GM23338 (cell line): ENCODE measurements at regions not wholly inside any gene's neighbourhood (a gene's known extent, or its start where the extent isn't known, plus 50 kb on each side); places are given as distances from the start of the nearest gene placed in this dataset.
A peak's percentile ranks its signal among the peaks of the same experiment; 100 is the strongest.

Experiments
- ATAC-seq: fragments of 200-7000 bp; cut with Tn5 transposase; 3 replicates; pipeline ENCODE4 v1.9.1; 2020
- DNase-seq: peaks from one replicate; pipeline ENCODE4 v3.0.0-alpha.2; 2015; ENCODE audit warnings: low spot score
- H2AFZ ChIP-seq: fragments of 200-600 bp; sonication (generic); 2 replicates; pipeline ENCODE4 v1.8.0; 2016; ENCODE audit warnings: antibody characterized with exemption, mild to moderate bottlenecking, moderate library complexity
- H3F3A ChIP-seq: fragments of 200-600 bp; sonication (generic); replicated peaks from 2 replicates; pipeline ENCODE4 v1.8.0; 2017; ENCODE audit warnings: antibody characterized with exemption, mixed run types, low read depth
- H3K27ac ChIP-seq: fragments of 200-600 bp; sonication (generic); 2 replicates; pipeline ENCODE4 v1.6.1; 2016; ENCODE audit warnings: low read depth
- H3K27me3 ChIP-seq: fragments of 200-600 bp; sonication (generic); 2 replicates; pipeline ENCODE4 v1.8.0; 2016; ENCODE audit warnings: mild to moderate bottlenecking, mixed run types, moderate library complexity; ENCODE audit not compliant: insufficient read depth
- H3K36me3 ChIP-seq: fragments of 200-600 bp; sonication (generic); 2 replicates; pipeline ENCODE4 v1.8.0; 2016; ENCODE audit warnings: mild to moderate bottlenecking; ENCODE audit not compliant: insufficient read depth
- H3K4me1 ChIP-seq: fragments of 200-600 bp; sonication (generic); 2 replicates; pipeline ENCODE4 v1.8.0; 2016; ENCODE audit warnings: mild to moderate bottlenecking, moderate library complexity; ENCODE audit not compliant: insufficient read depth
- H3K4me2 ChIP-seq: fragments of 200-600 bp; sonication (generic); 2 replicates; pipeline ENCODE4 v1.7.1; 2017; ENCODE audit warnings: mixed run types
- H3K4me3 ChIP-seq: fragments of 200-600 bp; sonication (generic); 2 replicates; pipeline ENCODE4 v1.6.1; 2016; ENCODE audit warnings: mixed run types
- H3K79me2 ChIP-seq: fragments of 200-600 bp; sonication (generic); replicated peaks from 2 replicates; pipeline ENCODE4 v1.8.0; 2017; ENCODE audit warnings: mild to moderate bottlenecking; ENCODE audit not compliant: insufficient read depth
- H3K9me2 ChIP-seq: fragments of 200-600 bp; sonication (generic); 2 replicates; pipeline ENCODE4 v1.8.0; 2017; ENCODE audit not compliant: insufficient read depth
- H4K20me1 ChIP-seq: fragments of 200-600 bp; sonication (generic); replicated peaks from 2 replicates; pipeline ENCODE4 v1.8.0; 2017; ENCODE audit warnings: mild to moderate bottlenecking; ENCODE audit not compliant: insufficient read depth
- H3K27ac Mint-ChIP-seq: 2 replicates; pipeline ENCODE4 v1.8.0; 2020; ENCODE audit warnings: inconsistent platforms, mild to moderate bottlenecking, moderate library complexity, mixed read lengths
- H3K27me3 Mint-ChIP-seq: 3 replicates; pipeline ENCODE4 v1.8.0; 2022; ENCODE audit warnings: low read depth, mild to moderate bottlenecking, moderate library complexity, mixed read lengths, inconsistent platforms; ENCODE audit not compliant: insufficient read depth, poor library complexity
- H3K36me3 Mint-ChIP-seq: 3 replicates; pipeline ENCODE4 v1.8.0; 2021; ENCODE audit warnings: low read depth, mild to moderate bottlenecking, inconsistent platforms, moderate library complexity, mixed read lengths
- H3K4me1 Mint-ChIP-seq: 3 replicates; pipeline ENCODE4 v1.8.0; 2020; ENCODE audit warnings: mild to moderate bottlenecking, inconsistent platforms, mixed read lengths
- H3K4me3 Mint-ChIP-seq: 3 replicates; pipeline ENCODE4 v1.8.0; 2021; ENCODE audit warnings: moderate library complexity, mild to moderate bottlenecking, inconsistent platforms, mixed read lengths
- H3K9me3 Mint-ChIP-seq: 3 replicates; pipeline ENCODE4 v1.8.0; 2020; ENCODE audit warnings: moderate library complexity, mild to moderate bottlenecking, inconsistent platforms, mixed read lengths
- CREB1 ChIP-seq: fragments of 250-450 bp; sonication (Bioruptor Pico); IDR thresholded peaks from 2 replicates; pipeline ENCODE4 v1.5.0; 2020; ENCODE audit warnings: low read depth, mild to moderate bottlenecking, moderate library complexity
- CTCF ChIP-seq, 2 experiments: fragments of 200-600 bp in 1 of 2; sonication (generic) in 1 of 2; conservative IDR thresholded peaks; 2 replicates each; pipeline versions ENCODE4 v1.5.1 to v1.6.1; 2016 to 2017; ENCODE audit warnings: antibody characterized with exemption in 2 of 2, low read depth in 2 of 2, mild to moderate bottlenecking in 2 of 2, moderate library complexity in 1 of 2
- ETS1 ChIP-seq: IDR thresholded peaks from 2 replicates; pipeline ENCODE4 v1.6.1; 2016; ENCODE audit warnings: antibody characterized with exemption
- JUNB ChIP-seq: IDR thresholded peaks from one replicate; pipeline ENCODE4 v1.6.1; 2016; ENCODE audit warnings: antibody characterized with exemption; ENCODE audit not compliant: unreplicated experiment
- NANOG ChIP-seq: IDR thresholded peaks from 2 replicates; pipeline ENCODE4 v1.6.1; 2016; ENCODE audit warnings: antibody characterized with exemption, borderline replicate concordance
- STAT1 ChIP-seq: IDR thresholded peaks from one replicate; pipeline ENCODE4 v1.6.1; 2016; ENCODE audit warnings: antibody characterized with exemption; ENCODE audit not compliant: unreplicated experiment
- ZNF114 ChIP-seq: fragments of 250-450 bp; sonication (Bioruptor Pico); IDR thresholded peaks from 2 replicates; pipeline ENCODE4 v1.5.0; 2020; ENCODE audit warnings: mild to moderate bottlenecking, moderate library complexity
- ZNF331 ChIP-seq: fragments of 250-450 bp; sonication (Bioruptor Pico); IDR thresholded peaks from 2 replicates; pipeline ENCODE4 v1.5.0; 2020; ENCODE audit warnings: low read depth, mild to moderate bottlenecking, moderate library complexity
- TF ChIP-seq, protein P1 (sequence below): IDR thresholded peaks from one replicate; pipeline ENCODE4 v1.6.1; 2018; ENCODE audit warnings: antibody characterized with exemption; ENCODE audit not compliant: unreplicated experiment
- TF ChIP-seq, protein P2 (sequence below): fragments of 250-450 bp; sonication (Bioruptor Pico); IDR thresholded peaks from 2 replicates; pipeline ENCODE4 v1.5.0; 2020; ENCODE audit warnings: mild to moderate bottlenecking, moderate library complexity

DNA sequence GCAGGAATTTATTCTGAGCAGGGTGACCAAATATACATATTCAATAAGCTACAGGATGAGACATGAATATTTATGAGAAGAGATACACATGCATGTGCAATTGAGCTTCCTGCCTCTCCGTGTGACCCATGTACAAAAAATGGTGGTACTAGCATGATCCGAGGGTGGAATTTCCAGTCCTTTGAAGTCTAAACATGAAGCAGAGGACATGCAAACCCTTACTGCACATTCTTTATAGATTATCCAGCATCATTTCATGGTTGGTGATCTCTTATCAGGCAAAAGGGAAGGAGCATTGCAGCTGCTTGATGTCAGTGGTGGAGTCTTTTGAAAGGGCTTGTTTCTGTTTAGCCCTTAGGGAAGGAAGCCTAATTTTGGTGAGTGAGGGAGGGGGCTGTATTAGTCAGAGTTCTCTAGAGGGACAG, 448.6 kb downstream of the SETD4 start:
- no peak overlapping the region; the same call in 1 of the 2 replicates for H3K27ac Mint-ChIP-seq
- ATAC-seq (no peak), DNase-seq (no peak)
- Histone ChIP-seq H3K4me2 (no peak overlapping the region), H3F3A (no peaks in the 10 kb centered on the region), H3K27me3 (no peaks in the 10 kb centered on the region), H3K79me2 (no peaks in the 10 kb centered on the region), H3K27ac (no peak overlapping the region), H3K9me2 (no peaks in the 10 kb centered on the region), H3K36me3 (no peaks in the 10 kb centered on the region), H3K4me1 (no peaks in the 10 kb centered on the region; the same call in 1 of the 2 replicates), H3K4me3 (no peak overlapping the region), H2AFZ (0 out of 2 replicates have a peak overlapping the region, but pooled peaks have one; percentile 9), H4K20me1 (no peaks in the 10 kb centered on the region)
- H3K9me3 Mint-ChIP-seq: peaks cover 4% of the 10 kb centered on the region; the same call in 2 of the 3 replicates
- no peak overlapping the region for H3K4me3 Mint-ChIP-seq
- H3K27me3 Mint-ChIP-seq: no peaks in the 10 kb centered on the region
- TF ChIP-seq ETS1 (no peak), ZNF331 (CRISPR knock-in tag) (no peak), STAT1 (no peak), ZNF114 (CRISPR knock-in tag) (no peak), JUNB (no peak), NANOG (no peak), CTCF (conservative IDR thresholded peaks at IDR 0.05; ENCODE audit: low read depth in 2 of 2) (no peak), CREB1 (CRISPR knock-in tag) (no peak)
- TF ChIP-seq, protein P1, sequence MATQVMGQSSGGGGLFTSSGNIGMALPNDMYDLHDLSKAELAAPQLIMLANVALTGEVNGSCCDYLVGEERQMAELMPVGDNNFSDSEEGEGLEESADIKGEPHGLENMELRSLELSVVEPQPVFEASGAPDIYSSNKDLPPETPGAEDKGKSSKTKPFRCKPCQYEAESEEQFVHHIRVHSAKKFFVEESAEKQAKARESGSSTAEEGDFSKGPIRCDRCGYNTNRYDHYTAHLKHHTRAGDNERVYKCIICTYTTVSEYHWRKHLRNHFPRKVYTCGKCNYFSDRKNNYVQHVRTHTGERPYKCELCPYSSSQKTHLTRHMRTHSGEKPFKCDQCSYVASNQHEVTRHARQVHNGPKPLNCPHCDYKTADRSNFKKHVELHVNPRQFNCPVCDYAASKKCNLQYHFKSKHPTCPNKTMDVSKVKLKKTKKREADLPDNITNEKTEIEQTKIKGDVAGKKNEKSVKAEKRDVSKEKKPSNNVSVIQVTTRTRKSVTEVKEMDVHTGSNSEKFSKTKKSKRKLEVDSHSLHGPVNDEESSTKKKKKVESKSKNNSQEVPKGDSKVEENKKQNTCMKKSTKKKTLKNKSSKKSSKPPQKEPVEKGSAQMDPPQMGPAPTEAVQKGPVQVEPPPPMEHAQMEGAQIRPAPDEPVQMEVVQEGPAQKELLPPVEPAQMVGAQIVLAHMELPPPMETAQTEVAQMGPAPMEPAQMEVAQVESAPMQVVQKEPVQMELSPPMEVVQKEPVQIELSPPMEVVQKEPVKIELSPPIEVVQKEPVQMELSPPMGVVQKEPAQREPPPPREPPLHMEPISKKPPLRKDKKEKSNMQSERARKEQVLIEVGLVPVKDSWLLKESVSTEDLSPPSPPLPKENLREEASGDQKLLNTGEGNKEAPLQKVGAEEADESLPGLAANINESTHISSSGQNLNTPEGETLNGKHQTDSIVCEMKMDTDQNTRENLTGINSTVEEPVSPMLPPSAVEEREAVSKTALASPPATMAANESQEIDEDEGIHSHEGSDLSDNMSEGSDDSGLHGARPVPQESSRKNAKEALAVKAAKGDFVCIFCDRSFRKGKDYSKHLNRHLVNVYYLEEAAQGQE: no peak
- TF ChIP-seq, protein P2, sequence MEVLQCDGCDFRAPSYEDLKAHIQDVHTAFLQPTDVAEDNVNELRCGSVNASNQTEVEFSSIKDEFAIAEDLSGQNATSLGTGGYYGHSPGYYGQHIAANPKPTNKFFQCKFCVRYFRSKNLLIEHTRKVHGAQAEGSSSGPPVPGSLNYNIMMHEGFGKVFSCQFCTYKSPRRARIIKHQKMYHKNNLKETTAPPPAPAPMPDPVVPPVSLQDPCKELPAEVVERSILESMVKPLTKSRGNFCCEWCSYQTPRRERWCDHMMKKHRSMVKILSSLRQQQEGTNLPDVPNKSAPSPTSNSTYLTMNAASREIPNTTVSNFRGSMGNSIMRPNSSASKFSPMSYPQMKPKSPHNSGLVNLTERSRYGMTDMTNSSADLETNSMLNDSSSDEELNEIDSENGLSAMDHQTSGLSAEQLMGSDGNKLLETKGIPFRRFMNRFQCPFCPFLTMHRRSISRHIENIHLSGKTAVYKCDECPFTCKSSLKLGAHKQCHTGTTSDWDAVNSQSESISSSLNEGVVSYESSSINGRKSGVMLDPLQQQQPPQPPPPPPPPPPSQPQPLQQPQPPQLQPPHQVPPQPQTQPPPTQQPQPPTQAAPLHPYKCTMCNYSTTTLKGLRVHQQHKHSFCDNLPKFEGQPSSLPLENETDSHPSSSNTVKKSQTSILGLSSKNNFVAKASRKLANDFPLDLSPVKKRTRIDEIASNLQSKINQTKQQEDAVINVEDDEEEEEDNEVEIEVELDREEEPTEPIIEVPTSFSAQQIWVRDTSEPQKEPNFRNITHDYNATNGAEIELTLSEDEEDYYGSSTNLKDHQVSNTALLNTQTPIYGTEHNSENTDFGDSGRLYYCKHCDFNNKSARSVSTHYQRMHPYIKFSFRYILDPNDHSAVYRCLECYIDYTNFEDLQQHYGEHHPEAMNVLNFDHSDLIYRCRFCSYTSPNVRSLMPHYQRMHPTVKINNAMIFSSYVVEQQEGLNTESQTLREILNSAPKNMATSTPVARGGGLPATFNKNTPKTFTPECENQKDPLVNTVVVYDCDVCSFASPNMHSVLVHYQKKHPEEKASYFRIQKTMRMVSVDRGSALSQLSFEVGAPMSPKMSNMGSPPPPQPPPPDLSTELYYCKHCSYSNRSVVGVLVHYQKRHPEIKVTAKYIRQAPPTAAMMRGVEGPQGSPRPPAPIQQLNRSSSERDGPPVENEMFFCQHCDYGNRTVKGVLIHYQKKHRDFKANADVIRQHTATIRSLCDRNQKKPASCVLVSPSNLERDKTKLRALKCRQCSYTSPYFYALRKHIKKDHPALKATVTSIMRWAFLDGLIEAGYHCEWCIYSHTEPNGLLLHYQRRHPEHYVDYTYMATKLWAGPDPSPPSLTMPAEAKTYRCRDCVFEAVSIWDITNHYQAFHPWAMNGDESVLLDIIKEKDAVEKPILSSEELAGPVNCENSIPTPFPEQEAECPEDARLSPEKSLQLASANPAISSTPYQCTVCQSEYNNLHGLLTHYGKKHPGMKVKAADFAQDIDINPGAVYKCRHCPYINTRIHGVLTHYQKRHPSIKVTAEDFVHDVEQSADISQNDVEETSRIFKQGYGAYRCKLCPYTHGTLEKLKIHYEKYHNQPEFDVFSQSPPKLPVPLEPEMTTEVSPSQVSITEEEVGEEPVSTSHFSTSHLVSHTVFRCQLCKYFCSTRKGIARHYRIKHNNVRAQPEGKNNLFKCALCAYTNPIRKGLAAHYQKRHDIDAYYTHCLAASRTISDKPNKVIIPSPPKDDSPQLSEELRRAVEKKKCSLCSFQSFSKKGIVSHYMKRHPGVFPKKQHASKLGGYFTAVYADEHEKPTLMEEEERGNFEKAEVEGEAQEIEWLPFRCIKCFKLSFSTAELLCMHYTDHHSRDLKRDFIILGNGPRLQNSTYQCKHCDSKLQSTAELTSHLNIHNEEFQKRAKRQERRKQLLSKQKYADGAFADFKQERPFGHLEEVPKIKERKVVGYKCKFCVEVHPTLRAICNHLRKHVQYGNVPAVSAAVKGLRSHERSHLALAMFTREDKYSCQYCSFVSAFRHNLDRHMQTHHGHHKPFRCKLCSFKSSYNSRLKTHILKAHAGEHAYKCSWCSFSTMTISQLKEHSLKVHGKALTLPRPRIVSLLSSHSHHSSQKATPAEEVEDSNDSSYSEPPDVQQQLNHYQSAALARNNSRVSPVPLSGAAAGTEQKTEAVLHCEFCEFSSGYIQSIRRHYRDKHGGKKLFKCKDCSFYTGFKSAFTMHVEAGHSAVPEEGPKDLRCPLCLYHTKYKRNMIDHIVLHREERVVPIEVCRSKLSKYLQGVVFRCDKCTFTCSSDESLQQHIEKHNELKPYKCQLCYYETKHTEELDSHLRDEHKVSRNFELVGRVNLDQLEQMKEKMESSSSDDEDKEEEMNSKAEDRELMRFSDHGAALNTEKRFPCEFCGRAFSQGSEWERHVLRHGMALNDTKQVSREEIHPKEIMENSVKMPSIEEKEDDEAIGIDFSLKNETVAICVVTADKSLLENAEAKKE (CRISPR knock-in tag): no peak
- H3K4me1 Mint-ChIP-seq: peaks cover 11% of the 10 kb centered on the region; the same call in 2 of the 3 replicates
- no peaks in the 10 kb centered on the region; the same call in 2 of the 3 replicates for H3K36me3 Mint-ChIP-seq
